LNCAP (cell line): ENCODE measurements at regions not wholly inside any gene's neighbourhood (a gene's known extent, or its start where the extent isn't known, plus 50 kb on each side); places are given as distances from the start of the nearest gene placed in this dataset.

Experiments used
- TF ChIP-seq, protein P1 (sequence below): fragments of 450-650 bp; IDR thresholded peaks from 2 replicates; pipeline ENCODE4 v1.5.1; 2017; ENCODE audit warnings: mild to moderate bottlenecking

DNA sequence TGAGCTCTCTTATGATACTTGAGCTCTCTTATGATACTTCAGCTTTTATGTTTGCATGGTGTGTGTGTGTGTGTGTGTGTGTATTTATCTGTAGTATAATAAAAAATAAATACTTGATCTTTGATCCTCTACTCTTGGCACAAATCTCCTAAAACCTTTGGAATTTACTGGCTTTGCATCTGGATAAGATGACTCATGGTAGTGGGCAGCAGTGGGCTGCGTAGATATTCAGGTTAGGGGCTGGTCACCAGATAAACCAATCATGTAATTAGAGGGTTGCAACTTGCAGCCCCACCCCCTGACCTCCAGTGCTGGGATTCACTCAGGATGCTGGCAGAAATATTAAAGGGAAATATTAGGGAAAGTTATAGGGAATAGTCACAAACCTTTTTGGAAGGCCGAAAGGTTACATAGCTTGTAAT lies 151.9 kb upstream of the COL21A1 start:
- TF ChIP-seq, protein P1, sequence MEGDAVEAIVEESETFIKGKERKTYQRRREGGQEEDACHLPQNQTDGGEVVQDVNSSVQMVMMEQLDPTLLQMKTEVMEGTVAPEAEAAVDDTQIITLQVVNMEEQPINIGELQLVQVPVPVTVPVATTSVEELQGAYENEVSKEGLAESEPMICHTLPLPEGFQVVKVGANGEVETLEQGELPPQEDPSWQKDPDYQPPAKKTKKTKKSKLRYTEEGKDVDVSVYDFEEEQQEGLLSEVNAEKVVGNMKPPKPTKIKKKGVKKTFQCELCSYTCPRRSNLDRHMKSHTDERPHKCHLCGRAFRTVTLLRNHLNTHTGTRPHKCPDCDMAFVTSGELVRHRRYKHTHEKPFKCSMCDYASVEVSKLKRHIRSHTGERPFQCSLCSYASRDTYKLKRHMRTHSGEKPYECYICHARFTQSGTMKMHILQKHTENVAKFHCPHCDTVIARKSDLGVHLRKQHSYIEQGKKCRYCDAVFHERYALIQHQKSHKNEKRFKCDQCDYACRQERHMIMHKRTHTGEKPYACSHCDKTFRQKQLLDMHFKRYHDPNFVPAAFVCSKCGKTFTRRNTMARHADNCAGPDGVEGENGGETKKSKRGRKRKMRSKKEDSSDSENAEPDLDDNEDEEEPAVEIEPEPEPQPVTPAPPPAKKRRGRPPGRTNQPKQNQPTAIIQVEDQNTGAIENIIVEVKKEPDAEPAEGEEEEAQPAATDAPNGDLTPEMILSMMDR, result no peak

DNA sequence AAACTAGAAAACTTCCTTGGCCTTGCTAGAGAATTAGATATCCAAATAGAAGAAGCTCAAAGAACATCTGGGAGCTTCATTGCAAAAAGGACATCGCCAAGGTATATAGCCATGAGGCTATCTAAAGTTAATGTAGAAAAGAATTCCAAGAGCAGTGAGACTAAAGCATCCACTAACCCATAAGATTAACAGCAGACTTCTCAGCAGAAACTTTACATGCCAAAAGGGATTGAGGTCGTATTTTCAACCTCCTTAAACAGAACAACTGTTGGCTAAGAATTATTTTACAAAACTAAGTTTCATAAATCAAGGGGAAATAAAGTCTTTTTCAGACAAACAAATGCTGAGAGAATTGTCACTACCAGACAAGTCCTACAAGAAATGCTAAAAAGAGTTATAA lies 149.1 kb upstream of the COL21A1 start:
- TF ChIP-seq, protein P1, result no peak

DNA sequence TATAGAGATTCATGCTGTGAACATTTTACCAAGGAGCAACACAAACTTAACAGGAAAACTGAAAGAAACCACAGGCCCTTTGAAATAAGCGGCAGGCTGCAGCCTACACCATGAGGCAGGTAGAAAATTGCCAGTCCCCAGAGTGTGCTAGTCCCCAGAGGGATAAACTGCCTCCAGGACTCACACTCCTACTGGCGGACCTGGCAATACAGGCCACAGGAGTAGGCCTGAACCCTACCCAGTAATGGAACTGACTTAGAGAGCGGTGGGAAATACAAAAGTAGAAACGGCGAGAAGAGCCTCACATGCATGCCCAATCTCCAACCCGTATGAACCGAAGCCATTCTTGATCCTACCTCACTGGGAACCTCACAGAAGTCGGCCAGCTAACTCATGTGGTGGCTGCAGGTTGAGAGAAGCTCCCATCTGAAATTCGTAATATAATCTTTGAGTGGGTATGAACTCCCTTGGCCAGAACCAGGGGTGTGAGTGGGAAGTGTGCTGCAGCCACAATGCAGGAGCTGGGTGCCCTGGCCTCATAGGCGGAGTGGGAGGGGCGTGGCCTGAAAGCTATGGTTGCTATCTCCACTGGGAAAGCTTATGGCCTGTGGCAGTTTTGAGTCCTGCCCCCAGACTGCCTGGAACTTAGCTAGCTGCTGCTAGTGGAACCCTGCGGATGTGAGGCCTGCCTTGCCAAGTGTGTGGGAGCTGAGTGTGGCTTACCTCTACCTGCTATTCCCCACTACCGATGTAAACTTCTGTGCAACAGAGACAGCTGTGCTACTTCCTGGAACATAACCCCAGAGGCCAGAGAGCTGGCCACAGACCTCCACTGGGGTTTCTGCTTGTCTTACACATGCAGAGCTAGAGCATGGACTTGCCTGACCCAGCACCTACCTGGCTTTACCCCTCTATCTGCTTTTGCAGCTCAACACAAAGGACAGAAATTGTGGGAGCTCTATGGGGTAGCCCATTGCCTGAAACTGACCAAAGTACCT lies 146.5 kb upstream of the COL21A1 start:
- TF ChIP-seq, protein P1, result no peak

DNA sequence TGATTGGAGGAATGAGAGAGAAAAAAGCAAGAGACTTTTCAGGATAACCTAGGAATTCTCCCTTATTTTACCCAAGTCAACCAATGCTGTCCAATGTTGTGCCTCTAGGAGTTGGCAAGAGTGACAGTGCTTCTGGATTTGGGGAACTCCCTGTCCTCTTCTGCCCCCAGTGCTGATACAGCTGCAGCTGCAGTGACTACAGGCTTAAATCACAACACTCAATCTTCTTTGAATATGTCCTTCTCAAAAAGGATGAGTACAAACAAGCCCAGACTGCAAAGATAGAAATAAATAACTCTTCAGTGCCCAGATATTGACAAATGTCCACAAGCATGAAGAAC lies 141.0 kb upstream of the COL21A1 start:
- TF ChIP-seq, protein P1, result no peak

DNA sequence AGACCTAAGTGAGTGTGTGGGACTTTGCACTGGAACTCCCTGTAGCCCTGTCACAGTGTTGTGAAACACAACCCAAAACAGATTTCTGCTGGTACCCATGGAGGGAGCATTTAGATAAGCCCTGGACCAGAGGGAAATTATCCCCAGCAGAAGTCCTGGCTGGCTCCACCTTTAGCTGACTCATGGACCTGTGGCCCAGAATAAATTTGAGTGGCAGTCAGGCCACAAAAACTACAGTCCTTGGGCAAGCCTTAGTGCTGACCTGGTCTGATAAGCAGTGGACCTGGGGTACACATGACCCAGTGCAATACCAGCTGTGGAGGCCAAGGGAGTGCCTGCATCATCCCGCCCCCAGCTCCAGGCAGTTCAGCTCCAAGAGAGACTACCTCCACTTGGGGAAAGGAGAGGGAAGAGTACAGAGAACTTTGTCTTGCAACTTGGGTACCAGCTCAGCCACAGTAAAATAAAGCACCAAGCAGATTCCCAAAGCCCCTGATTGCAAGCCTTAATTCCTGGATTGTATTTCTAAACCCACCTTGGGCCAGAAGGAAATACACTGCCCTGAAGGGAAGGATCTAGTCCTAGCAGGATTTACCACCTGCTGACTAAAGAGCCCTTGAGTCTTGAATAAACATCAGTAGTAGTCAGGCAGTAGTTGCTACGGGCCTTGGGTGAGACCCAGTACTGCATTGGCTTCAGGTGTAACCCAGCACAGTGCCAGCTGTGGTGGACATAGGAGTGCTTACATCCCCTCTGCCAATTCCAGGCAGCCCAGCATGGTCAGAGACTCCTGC lies 140.4 kb upstream of the COL21A1 start:
- TF ChIP-seq, protein P1, result no peak

DNA sequence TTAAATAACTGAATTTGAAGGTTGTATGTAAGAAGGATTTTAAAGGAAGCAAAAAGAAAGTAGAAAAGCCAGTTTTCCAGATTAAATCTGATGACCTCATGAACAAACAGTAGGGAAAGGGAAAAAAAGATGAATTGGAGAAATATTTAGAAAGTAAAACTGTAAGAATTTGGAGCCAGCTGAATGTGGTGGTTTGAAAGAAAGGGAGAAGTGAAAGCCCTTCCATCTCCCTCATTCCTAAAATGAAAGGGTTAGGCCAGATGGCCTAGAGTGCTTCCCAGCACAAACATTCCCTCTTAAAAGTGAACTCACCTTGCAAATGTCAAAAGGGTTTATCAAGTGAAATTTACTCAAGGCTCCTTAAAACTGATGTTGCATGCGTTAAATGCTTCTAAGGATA lies 139.3 kb upstream of the COL21A1 start:
- TF ChIP-seq, protein P1, result no peak

DNA sequence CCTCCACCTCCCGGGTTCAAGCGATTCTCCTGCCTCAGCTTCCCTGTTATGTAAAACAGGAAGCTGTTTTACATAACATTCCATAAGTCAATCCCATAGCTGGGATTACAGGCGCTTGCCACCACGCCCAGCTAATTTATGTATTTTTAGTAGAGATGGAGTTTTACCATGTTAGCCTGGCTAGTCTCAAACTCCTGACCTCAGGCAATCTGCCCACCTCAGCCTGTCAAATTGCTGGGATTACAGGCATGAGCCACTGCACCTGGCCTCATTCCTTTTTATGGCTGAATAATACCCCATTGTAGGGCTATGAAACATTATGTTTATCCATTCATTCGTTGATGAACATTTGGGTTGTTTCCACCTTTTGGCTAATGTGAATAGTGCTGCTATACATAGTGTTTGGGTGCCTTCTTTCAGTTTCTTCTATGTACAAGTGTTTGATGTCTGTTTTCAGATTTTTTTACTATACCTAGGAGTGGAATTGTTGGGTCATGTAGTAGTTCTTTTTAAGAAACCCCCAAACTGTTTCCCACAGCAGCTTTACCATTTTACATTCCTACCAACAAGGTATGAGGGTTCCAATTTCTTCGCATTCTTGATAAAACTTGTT lies 138.7 kb upstream of the COL21A1 start:
- TF ChIP-seq, protein P1, result no peak
